Fibroblast of skin of left quadriceps (primary cell): ENCODE measurements at regions not wholly inside any gene's neighbourhood (a gene's known extent, or its start where the extent isn't known, plus 50 kb on each side); places are given as distances from the start of the nearest gene placed in this dataset.

ENCODE experiments used
- DNase-seq, 2 experiments: peaks; one replicate each; pipeline ENCODE4 v3.0.0-alpha.2; 2013; ENCODE audit warnings: low read depth in 2 of 2

- no peak for DNase-seq
Observed at GRCh38 chr21:24369746-24370145, 1237.5 kb downstream of the MRPL39 start.

- DNase-seq, result no peak
Observed at GRCh38 chr21:24369278-24369677, 1238.0 kb downstream of the MRPL39 start.

- peak; percentile 1 to 5 for DNase-seq
Observed at GRCh38 chr21:24367936-24368335, 1239.3 kb downstream of the MRPL39 start.

- no peak for DNase-seq
Observed at GRCh38 chr21:24353492-24353891, 1253.8 kb downstream of the MRPL39 start.

GRCh38 chr21:24339406-24339805 is 1267.9 kb downstream of the MRPL39 start:
- DNase-seq, result no peak

- no peak for DNase-seq
Observed at GRCh38 chr21:24336491-24336890, 1270.8 kb downstream of the MRPL39 start.

- no peak for DNase-seq
Observed at GRCh38 chr21:24323536-24323935, 1283.7 kb downstream of the MRPL39 start.

- DNase-seq, result no peak
Observed at GRCh38 chr21:24316277-24316922, 1290.9 kb downstream of the MRPL39 start.

- no peak for DNase-seq
Observed at GRCh38 chr21:24310788-24311187, 1296.5 kb downstream of the MRPL39 start.

GRCh38 chr21:24308183-24308582 is 1299.1 kb downstream of the MRPL39 start:
- DNase-seq, result no peak

- DNase-seq, result no peak
Observed at GRCh38 chr21:24302400-24302799, 1304.9 kb downstream of the MRPL39 start.

GRCh38 chr21:24298040-24298439 is 1309.2 kb downstream of the MRPL39 start:
- no peak for DNase-seq

GRCh38 chr21:24294171-24294570 is 1313.1 kb downstream of the MRPL39 start:
- DNase-seq, result no peak

GRCh38 chr21:24290151-24290833 is 1317.0 kb downstream of the MRPL39 start:
- DNase-seq, result no peak

GRCh38 chr21:24289539-24289938 is 1317.7 kb downstream of the MRPL39 start:
- DNase-seq, result no peak

- no peak for DNase-seq
Observed at GRCh38 chr21:24280596-24280995, 1326.7 kb downstream of the MRPL39 start.

- DNase-seq, result no peak
Observed at GRCh38 chr21:24278711-24279110, 1328.6 kb downstream of the MRPL39 start.

- peak in 1 of 2 experiments; percentile 10 for DNase-seq
Observed at GRCh38 chr21:24276204-24276603, 1331.1 kb downstream of the MRPL39 start.

GRCh38 chr21:24275616-24276015 is 1331.7 kb downstream of the MRPL39 start:
- no peak for DNase-seq

- DNase-seq, result no peak
Observed at GRCh38 chr21:24272521-24272938, 1334.8 kb downstream of the MRPL39 start.

- DNase-seq, result no peak
Observed at GRCh38 chr21:24265987-24266386, 1341.3 kb downstream of the MRPL39 start.

- no peak for DNase-seq
Observed at GRCh38 chr21:24260751-24261150, 1346.5 kb downstream of the MRPL39 start.

- peak; percentile 52 to 60 for DNase-seq
Observed at GRCh38 chr21:24259241-24259640, 1348.0 kb downstream of the MRPL39 start.

GRCh38 chr21:24255591-24255990 is 1351.7 kb downstream of the MRPL39 start:
- no peak for DNase-seq
